ENCODE measurements at regions not wholly inside any gene's neighbourhood (a gene's known extent, or its start where the extent isn't known, plus 50 kb on each side); places are given as distances from the start of the nearest gene placed in this dataset.
"Not testable (repeated sequence)": the region's sequence is repeated elsewhere in the genome, so short reads cannot be mapped to it uniquely, and the experiment has no call there.

DNA sequence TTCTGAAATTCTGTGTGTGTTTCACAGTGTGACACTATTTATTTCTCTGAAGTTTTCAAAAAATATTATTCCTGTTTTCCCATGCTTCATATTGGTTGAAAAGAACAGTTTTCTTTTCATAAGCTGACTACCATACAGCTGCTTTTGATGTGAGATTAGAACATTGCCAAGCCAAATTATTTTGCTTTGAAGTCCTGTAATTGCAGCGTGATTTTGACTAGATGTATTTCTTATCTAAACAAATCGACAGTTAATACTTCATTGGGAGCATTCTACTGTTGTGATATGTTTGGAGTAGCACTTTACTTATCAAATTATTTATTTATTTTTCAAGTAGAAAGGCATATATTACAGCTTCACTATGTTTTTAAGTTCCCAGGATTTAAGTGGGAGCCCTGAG, 132.0 kb downstream of the DACT1 start:
- no CpG with 5 or more reads among the region's 2 CpGs for WGBS (ENCODE audit: insufficient coverage)
- H3K27me3 ChIP-seq (ENCODE audit: control insufficient read depth, insufficient read depth, low read length), result no peaks in the 10 kb centered on the region
- DNase-seq, result no peak
- H3K4me3 ChIP-seq (ENCODE audit: low read length), result no peak overlapping the region
- peaks cover 21% of the 10 kb centered on the region for H3K4me1 ChIP-seq (ENCODE audit: control insufficient read depth, insufficient read depth, low read length)
- H3K9me3 ChIP-seq (replicated peaks; ENCODE audit: control insufficient read depth, low read depth, low read length), result no peaks in the 10 kb centered on the region
- no peaks in the 10 kb centered on the region for H3K36me3 ChIP-seq (ENCODE audit: control insufficient read depth, insufficient read depth, low read length)
- H3K27ac ChIP-seq (ENCODE audit: low read length), result no peak overlapping the region

DNA sequence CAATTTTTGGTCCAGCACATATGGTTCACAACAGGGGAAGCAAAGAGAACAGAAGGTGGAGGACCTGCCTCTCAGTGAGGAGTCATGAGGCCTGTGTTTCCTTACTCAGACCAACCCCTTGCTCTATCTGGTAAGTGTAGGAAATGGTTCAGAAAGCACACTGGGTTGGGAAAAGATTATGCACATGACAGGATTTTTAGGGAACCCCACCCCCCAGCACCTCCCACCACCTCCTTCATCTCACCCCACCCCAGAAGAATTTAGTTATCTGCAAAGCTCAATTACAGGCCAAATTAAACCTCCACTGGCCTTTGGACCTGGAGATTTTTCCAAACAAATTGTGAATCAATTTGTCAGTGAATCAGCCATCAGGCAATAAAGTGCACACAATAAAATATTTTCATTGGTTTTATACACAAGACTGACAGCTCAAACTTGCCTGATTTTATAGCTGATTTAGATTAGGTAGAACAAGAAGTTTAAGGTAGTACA, 132.8 kb downstream of the DACT1 start:
- H3K4me3 ChIP-seq (ENCODE audit: low read length), result no peak overlapping the region
- H3K27me3 ChIP-seq (ENCODE audit: control insufficient read depth, insufficient read depth, low read length), result no peaks in the 10 kb centered on the region
- H3K9me3 ChIP-seq (replicated peaks; ENCODE audit: control insufficient read depth, low read depth, low read length), result no peaks in the 10 kb centered on the region
- peaks cover 17% of the 10 kb centered on the region for H3K4me1 ChIP-seq (ENCODE audit: control insufficient read depth, insufficient read depth, low read length)
- H3K36me3 ChIP-seq (ENCODE audit: control insufficient read depth, insufficient read depth, low read length), result no peaks in the 10 kb centered on the region
- DNase-seq, result no peak
- no peak overlapping the region for H3K27ac ChIP-seq (ENCODE audit: low read length)

DNA sequence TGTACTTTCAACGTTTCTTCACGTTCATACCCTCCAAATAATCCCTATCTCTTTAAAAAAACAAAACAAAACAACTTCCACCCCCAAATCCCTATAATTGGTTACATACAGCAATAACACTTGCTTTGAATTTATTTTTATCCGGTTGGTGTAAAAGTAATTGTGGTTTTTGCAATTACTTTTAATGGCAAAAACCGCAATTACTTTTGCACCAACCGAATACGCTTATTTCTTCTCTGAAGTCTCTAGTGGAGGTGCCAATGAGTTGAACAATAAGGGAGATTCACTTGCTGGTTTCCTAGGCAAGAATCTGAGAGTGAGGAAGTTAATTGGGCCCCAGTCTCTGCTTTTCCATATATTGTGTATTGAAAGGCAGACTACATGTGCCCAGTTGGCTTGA, 133.3 kb downstream of the DACT1 start:
- WGBS (ENCODE audit: insufficient coverage), result 87% methylated on average over 3 of the region's 6 CpGs
- Histone ChIP-seq H3K9me3 (replicated peaks; ENCODE audit: control insufficient read depth, low read depth, low read length) (no peaks in the 10 kb centered on the region), H3K27ac (ENCODE audit: low read length) (no peak overlapping the region), H3K4me1 (ENCODE audit: control insufficient read depth, insufficient read depth, low read length) (peaks cover 12% of the 10 kb centered on the region), H3K36me3 (ENCODE audit: control insufficient read depth, insufficient read depth, low read length) (no peaks in the 10 kb centered on the region), H3K27me3 (ENCODE audit: control insufficient read depth, insufficient read depth, low read length) (no peaks in the 10 kb centered on the region), H3K4me3 (ENCODE audit: low read length) (no peak overlapping the region)
- no peak for DNase-seq

DNA sequence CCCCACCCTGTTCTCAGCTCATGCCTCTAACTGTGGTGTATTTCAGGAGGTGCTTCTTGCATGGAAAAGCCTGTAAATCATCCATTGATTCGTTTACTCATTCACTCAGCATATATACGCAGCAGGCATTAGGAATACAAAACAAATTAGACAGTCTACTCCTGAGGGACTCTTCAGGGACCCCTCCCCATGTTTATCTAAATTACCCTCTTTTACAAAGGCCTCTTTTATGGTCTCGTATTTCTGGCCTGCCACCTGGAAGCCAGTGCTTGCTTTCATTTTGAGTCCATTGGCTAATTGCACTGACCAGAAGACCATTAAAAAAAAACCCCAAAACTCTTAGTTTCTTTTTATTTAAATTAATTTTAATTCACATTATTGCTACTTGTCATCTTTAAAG, 134.4 kb downstream of the DACT1 start:
- no peaks in the 10 kb centered on the region for H3K9me3 ChIP-seq (replicated peaks; ENCODE audit: control insufficient read depth, low read depth, low read length)
- H3K27me3 ChIP-seq (ENCODE audit: control insufficient read depth, insufficient read depth, low read length), result no peaks in the 10 kb centered on the region
- no peak overlapping the region for H3K27ac ChIP-seq (ENCODE audit: low read length)
- H3K36me3 ChIP-seq (ENCODE audit: control insufficient read depth, insufficient read depth, low read length), result no peaks in the 10 kb centered on the region
- DNase-seq, result no peak
- peaks cover 11% of the 10 kb centered on the region for H3K4me1 ChIP-seq (ENCODE audit: control insufficient read depth, insufficient read depth, low read length)
- 63% methylated on average over 2 of the region's 3 CpGs for WGBS (ENCODE audit: insufficient coverage)
- H3K4me3 ChIP-seq (ENCODE audit: low read length), result no peak overlapping the region

DNA sequence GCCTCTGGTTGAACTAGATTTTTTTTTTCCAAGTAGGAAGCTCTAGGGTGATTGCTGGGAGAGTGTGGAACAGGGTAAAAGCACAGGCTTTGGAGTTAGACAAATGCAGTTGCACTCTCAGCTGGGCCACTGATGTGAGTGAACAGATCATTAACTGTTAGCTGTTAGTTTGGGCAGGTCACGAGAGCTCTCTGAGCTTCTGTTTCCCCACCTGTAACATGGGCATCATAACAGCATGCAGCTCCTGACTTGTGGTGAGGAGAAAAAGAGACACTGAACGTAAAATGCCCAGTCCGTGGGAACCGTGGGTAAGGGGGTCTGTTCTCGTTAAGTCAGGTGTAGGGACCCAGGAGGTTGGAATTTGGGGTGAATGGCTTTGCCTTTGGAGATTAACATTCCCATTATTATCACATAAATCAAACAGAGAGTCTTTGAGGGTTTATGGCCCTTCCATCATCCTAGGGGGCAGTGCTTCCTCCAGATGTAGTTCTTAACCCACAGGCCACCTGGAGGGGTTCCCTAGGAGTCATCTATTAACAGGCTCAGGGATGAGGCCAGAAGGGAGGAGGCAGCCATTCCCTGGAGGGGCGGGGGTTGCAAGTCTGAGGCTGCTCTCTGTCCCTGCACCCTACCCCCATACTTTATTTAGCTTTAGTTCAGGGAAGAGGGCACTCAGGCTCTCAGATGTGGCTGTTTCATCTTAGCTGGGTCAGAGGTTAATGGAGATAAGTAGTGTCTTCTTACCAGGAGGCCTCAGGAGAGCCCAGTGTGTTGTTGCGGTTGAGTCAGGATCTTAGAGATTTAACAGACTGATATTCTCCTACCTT, 135.2 kb downstream of the DACT1 start:
- H3K4me1 ChIP-seq (ENCODE audit: control insufficient read depth, insufficient read depth, low read length), result peaks cover 19% of the 10 kb centered on the region
- no peak for DNase-seq
- 53% methylated on average over 4 of the region's 7 CpGs for WGBS (ENCODE audit: insufficient coverage)

GRCh38 chr14:58774531-58774930, 136.8 kb downstream of the DACT1 start:
- H3K27ac ChIP-seq (ENCODE audit: low read length), result no peak overlapping the region
- no peak for DNase-seq
- H3K36me3 ChIP-seq (ENCODE audit: control insufficient read depth, insufficient read depth, low read length), result no peaks in the 10 kb centered on the region
- no peaks in the 10 kb centered on the region for H3K9me3 ChIP-seq (replicated peaks; ENCODE audit: control insufficient read depth, low read depth, low read length)
- H3K4me1 ChIP-seq (ENCODE audit: control insufficient read depth, insufficient read depth, low read length), result peaks cover 19% of the 10 kb centered on the region
- no peak overlapping the region for H3K4me3 ChIP-seq (ENCODE audit: low read length)
- no peaks in the 10 kb centered on the region for H3K27me3 ChIP-seq (ENCODE audit: control insufficient read depth, insufficient read depth, low read length)
- WGBS (ENCODE audit: insufficient coverage), result 83% methylated on average over 1 of the region's 1 CpG

More for the DNA sequence above, 135.2 kb downstream of the DACT1 start:
- Histone ChIP-seq H3K27ac (ENCODE audit: low read length) (no peak overlapping the region), H3K4me3 (ENCODE audit: low read length) (no peak overlapping the region), H3K9me3 (replicated peaks; ENCODE audit: control insufficient read depth, low read depth, low read length) (no peaks in the 10 kb centered on the region), H3K36me3 (ENCODE audit: control insufficient read depth, insufficient read depth, low read length) (no peaks in the 10 kb centered on the region), H3K27me3 (ENCODE audit: control insufficient read depth, insufficient read depth, low read length) (no peaks in the 10 kb centered on the region)

DNA sequence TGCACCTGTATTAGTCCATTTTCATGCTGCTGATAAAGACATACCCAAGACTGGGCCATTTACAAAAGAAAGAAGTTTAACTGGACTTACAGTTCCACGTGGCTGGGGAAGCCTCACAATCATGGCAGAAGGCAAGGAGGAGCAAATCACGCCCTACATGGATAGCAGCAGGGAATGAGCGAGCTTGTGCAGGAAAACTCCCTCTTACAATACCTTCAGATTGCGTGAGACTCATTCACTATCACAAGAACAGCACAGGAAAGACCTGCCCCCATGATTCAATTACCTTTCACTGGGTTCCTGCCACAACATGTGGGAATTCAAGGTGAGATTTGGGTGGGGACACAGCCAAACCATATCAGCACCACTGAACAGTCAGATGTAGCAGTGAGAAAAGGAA, 137.4 kb downstream of the DACT1 start:
- not testable (repeated sequence) for H3K27me3 ChIP-seq (ENCODE audit: control insufficient read depth, insufficient read depth, low read length); H3K9me3 ChIP-seq (replicated peaks; ENCODE audit: control insufficient read depth, low read depth, low read length); H3K36me3 ChIP-seq (ENCODE audit: control insufficient read depth, insufficient read depth, low read length); H3K4me3 ChIP-seq (ENCODE audit: low read length); DNase-seq; H3K27ac ChIP-seq (ENCODE audit: low read length)
- H3K4me1 ChIP-seq (ENCODE audit: control insufficient read depth, insufficient read depth, low read length), result peaks cover 19% of the 10 kb centered on the region
- 93% methylated on average over 4 of the region's 4 CpGs for WGBS (ENCODE audit: insufficient coverage)

DNA sequence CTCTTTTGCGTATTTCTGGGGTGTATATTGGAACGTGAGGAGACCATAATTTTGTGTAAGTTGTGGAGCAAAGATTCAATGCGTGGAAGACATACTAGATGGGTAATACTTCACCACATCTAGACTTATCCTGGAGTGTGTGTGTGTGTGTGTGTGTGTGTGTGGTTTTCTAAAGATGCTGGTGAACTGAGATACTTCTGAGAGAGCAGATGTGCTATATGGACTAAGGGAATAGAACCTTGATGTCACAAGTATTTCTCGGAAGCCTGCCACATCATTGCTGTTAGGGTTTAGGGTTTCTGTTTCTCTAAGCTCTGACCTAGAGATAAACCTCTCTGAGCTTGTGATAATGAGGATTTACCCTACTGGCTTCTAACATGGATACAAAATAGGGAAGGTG, 138.8 kb downstream of the DACT1 start:
- no peaks in the 10 kb centered on the region for H3K27me3 ChIP-seq (ENCODE audit: control insufficient read depth, insufficient read depth, low read length)
- H3K27ac ChIP-seq (ENCODE audit: low read length), result no peak overlapping the region
- no peaks in the 10 kb centered on the region for H3K9me3 ChIP-seq (replicated peaks; ENCODE audit: control insufficient read depth, low read depth, low read length)
- no peaks in the 10 kb centered on the region for H3K36me3 ChIP-seq (ENCODE audit: control insufficient read depth, insufficient read depth, low read length)
- WGBS (ENCODE audit: insufficient coverage), result 92% methylated on average over 2 of the region's 4 CpGs
- no peak overlapping the region for H3K4me3 ChIP-seq (ENCODE audit: low read length)
- DNase-seq, result no peak
- peaks cover 25% of the 10 kb centered on the region for H3K4me1 ChIP-seq (ENCODE audit: control insufficient read depth, insufficient read depth, low read length)

DNA sequence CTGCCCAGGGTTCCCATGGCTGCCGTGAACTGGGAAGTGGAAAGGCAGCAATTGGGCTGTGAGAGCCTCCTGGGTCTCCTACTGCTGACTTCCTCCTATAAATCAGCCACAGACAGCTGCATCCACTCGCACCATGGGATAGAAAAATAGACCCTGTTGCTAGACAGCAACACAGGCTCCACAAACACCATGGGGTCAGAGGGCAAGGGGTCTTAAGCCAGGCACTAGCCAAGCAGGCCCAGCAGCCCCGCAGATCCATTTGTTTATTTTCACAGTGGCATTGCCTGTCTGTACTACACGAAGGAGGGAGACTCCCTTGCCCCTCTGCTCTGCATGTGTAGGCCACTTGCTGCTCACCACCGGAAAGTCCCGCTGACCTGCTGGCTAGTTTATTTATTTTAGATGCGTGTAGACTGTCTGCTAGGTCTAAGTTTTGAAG, 139.8 kb downstream of the DACT1 start:
- no peak overlapping the region for H3K4me3 ChIP-seq (ENCODE audit: low read length)
- DNase-seq, result no peak
- no peaks in the 10 kb centered on the region for H3K36me3 ChIP-seq (ENCODE audit: control insufficient read depth, insufficient read depth, low read length)
- no peak overlapping the region for H3K27ac ChIP-seq (ENCODE audit: low read length)
- H3K27me3 ChIP-seq (ENCODE audit: control insufficient read depth, insufficient read depth, low read length), result no peaks in the 10 kb centered on the region
- H3K4me1 ChIP-seq (ENCODE audit: control insufficient read depth, insufficient read depth, low read length), result peaks cover 25% of the 10 kb centered on the region
- 55% methylated on average over 4 of the region's 7 CpGs for WGBS (ENCODE audit: insufficient coverage)
- no peaks in the 10 kb centered on the region for H3K9me3 ChIP-seq (replicated peaks; ENCODE audit: control insufficient read depth, low read depth, low read length)

- no peak for DNase-seq
- Histone ChIP-seq H3K36me3 (ENCODE audit: control insufficient read depth, insufficient read depth, low read length) (no peaks in the 10 kb centered on the region), H3K27me3 (ENCODE audit: control insufficient read depth, insufficient read depth, low read length) (no peaks in the 10 kb centered on the region), H3K4me1 (ENCODE audit: control insufficient read depth, insufficient read depth, low read length) (peaks cover 23% of the 10 kb centered on the region), H3K4me3 (ENCODE audit: low read length) (no peak overlapping the region), H3K27ac (ENCODE audit: low read length) (no peak overlapping the region), H3K9me3 (replicated peaks; ENCODE audit: control insufficient read depth, low read depth, low read length) (no peaks in the 10 kb centered on the region)
- WGBS (ENCODE audit: insufficient coverage), result 87% methylated on average over 3 of the region's 3 CpGs
Measured at GRCh38 chr14:58778202-58778601, 140.4 kb downstream of the DACT1 start.

Measured in muscle of leg (tissue), 3 donors.